ENCODE measurements at regions not wholly inside any gene's neighbourhood (a gene's known extent, or its start where the extent isn't known, plus 50 kb on each side); places are given as distances from the start of the nearest gene placed in this dataset.

- no peak overlapping the region for H3K4me3 ChIP-seq (ENCODE audit: low read depth, low read length)
- H3K36me3 ChIP-seq (ENCODE audit: control insufficient read depth, insufficient read depth, low read length) = no peaks in the 10 kb centered on the region
- H3K27me3 ChIP-seq (ENCODE audit: control insufficient read depth, insufficient read depth, low read length) = no peaks in the 10 kb centered on the region
- no peak for TF ChIP-seq CTCF (IDR thresholded peaks at IDR 0.05; ENCODE audit: insufficient read depth, low read length, severe bottlenecking)
- no peak for FAIRE-seq
- DNase-seq (ENCODE audit: low read depth) = no peak
These were observed 197.0 kb upstream of the ZPLD1 start for GRCh38 chr3:102237838-102238237.

- no peak overlapping the region for H3K4me3 ChIP-seq (ENCODE audit: low read depth, low read length)
- H3K27me3 ChIP-seq (ENCODE audit: control insufficient read depth, insufficient read depth, low read length) = no peaks in the 10 kb centered on the region
- FAIRE-seq (peak; percentile 93), DNase-seq (ENCODE audit: low read depth) (peak; percentile 99)
- no peaks in the 10 kb centered on the region for H3K36me3 ChIP-seq (ENCODE audit: control insufficient read depth, insufficient read depth, low read length)
- TF ChIP-seq CTCF (IDR thresholded peaks at IDR 0.05; ENCODE audit: insufficient read depth, low read length, severe bottlenecking) = no peak
These were observed 196.5 kb upstream of the ZPLD1 start for GRCh38 chr3:102238362-102238761.

DNA sequence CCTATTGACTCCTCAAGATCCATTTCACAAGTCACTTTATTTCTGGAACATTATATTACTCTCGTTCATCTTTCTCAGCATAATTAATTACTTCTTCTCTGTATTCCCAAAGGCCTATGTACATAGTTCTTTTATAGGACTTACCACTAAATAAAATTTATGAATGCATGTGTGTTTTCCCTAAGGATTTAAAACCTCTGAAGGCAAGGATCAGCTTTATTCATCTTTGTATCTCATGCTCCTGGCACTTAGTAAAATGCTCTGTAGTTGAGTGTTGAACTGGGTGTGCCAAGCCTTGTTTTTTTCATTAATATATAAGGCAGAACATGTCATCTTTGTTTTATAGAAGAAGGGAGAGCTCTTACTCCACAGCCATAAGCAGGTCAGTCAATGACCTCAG is 194.1 kb upstream of the ZPLD1 start:
- FAIRE-seq (no peak), DNase-seq (ENCODE audit: low read depth) (no peak)
- TF ChIP-seq CTCF (IDR thresholded peaks at IDR 0.05; ENCODE audit: insufficient read depth, low read length, severe bottlenecking) = no peak
- Histone ChIP-seq H3K27me3 (ENCODE audit: control insufficient read depth, insufficient read depth, low read length) (no peaks in the 10 kb centered on the region), H3K36me3 (ENCODE audit: control insufficient read depth, insufficient read depth, low read length) (no peaks in the 10 kb centered on the region), H3K4me3 (ENCODE audit: low read depth, low read length) (no peak overlapping the region)

DNA sequence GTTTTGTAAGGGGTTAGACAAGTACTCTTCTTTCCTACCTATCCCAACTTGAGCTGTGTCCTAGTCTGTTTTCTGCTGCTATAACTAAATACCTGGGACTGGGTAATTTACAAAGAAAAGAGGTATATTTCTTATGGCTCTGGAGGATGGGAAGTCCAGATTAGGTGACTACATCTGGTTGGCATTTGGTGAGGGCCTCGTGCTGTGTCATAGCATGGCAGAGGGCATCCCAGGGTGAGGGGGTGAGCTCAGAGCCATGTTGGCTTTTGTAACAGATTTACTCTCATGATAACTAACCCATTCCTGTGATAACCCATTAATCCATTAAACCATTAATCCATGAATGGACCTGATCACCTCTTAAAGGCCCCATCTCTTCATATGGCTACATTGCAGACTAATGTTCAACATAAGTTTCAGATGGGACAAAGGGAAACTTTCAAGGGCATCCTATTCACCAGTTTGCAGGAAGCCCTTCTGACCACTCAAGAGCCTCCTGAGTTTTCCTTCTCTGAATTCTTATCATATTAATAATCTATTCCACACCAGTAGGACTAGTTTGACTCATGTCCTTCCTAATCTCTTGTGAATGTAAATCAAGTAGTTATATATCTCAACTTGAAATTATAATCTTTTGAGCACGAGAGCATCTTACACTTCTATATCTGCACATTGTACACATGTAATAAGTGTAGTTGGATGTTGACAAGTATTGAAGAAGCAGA is 185.7 kb upstream of the ZPLD1 start:
- peak; percentile 64 for DNase-seq (ENCODE audit: low read depth)
- no peaks in the 10 kb centered on the region for H3K27me3 ChIP-seq (ENCODE audit: control insufficient read depth, insufficient read depth, low read length)
- no peaks in the 10 kb centered on the region for H3K36me3 ChIP-seq (ENCODE audit: control insufficient read depth, insufficient read depth, low read length)
- no peak for TF ChIP-seq CTCF (IDR thresholded peaks at IDR 0.05; ENCODE audit: insufficient read depth, low read length, severe bottlenecking)
- no peak overlapping the region for H3K4me3 ChIP-seq (ENCODE audit: low read depth, low read length)
- FAIRE-seq = no peak

GRCh38 chr3:102255736-102256135 is 179.1 kb upstream of the ZPLD1 start:
- Histone ChIP-seq H3K4me3 (ENCODE audit: low read depth, low read length) (no peak overlapping the region), H3K27me3 (ENCODE audit: control insufficient read depth, insufficient read depth, low read length) (no peaks in the 10 kb centered on the region), H3K36me3 (ENCODE audit: control insufficient read depth, insufficient read depth, low read length) (no peaks in the 10 kb centered on the region)
- DNase-seq (ENCODE audit: low read depth) (peak; percentile 57), FAIRE-seq (no peak)
- no peak for TF ChIP-seq CTCF (IDR thresholded peaks at IDR 0.05; ENCODE audit: insufficient read depth, low read length, severe bottlenecking)

GRCh38 chr3:102258666-102259227 is 176.1 kb upstream of the ZPLD1 start:
- DNase-seq (ENCODE audit: low read depth) (peak; percentile 3), FAIRE-seq (no peak)
- H3K27me3 ChIP-seq (ENCODE audit: control insufficient read depth, insufficient read depth, low read length) = no peaks in the 10 kb centered on the region
- TF ChIP-seq CTCF (IDR thresholded peaks at IDR 0.05; ENCODE audit: insufficient read depth, low read length, severe bottlenecking) = no peak
- no peak overlapping the region for H3K4me3 ChIP-seq (ENCODE audit: low read depth, low read length)
- H3K36me3 ChIP-seq (ENCODE audit: control insufficient read depth, insufficient read depth, low read length) = no peaks in the 10 kb centered on the region
